ENCODE measurements at regions not wholly inside any gene's neighbourhood (a gene's known extent, or its start where the extent isn't known, plus 50 kb on each side); places are given as distances from the start of the nearest gene placed in this dataset.

DNA sequence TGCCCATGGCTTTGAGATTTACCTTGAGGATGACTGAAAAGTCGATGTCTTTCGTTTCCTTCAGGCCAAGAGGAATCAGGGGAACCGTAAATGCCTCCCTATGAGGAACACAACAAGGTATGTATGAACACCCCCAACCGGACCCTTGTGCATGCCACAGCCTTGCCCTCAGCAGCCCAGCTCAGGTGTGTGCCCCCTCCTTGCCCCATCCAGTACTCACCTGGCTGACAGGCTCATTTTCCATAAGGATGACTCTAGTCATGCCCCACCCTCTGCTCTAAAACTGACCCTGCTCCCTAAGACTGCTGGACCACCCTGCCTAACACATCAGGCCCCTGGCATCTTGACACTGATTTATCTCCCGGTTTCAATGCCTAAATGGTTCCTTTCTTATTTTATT is 270.0 kb downstream of the GOLGA6L6 start:
- TF ChIP-seq, protein P1, sequence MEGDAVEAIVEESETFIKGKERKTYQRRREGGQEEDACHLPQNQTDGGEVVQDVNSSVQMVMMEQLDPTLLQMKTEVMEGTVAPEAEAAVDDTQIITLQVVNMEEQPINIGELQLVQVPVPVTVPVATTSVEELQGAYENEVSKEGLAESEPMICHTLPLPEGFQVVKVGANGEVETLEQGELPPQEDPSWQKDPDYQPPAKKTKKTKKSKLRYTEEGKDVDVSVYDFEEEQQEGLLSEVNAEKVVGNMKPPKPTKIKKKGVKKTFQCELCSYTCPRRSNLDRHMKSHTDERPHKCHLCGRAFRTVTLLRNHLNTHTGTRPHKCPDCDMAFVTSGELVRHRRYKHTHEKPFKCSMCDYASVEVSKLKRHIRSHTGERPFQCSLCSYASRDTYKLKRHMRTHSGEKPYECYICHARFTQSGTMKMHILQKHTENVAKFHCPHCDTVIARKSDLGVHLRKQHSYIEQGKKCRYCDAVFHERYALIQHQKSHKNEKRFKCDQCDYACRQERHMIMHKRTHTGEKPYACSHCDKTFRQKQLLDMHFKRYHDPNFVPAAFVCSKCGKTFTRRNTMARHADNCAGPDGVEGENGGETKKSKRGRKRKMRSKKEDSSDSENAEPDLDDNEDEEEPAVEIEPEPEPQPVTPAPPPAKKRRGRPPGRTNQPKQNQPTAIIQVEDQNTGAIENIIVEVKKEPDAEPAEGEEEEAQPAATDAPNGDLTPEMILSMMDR (IDR thresholded peaks at IDR 0.05) = no peak
- no peak for TF ChIP-seq POLR2AphosphoS5 (IDR thresholded peaks at IDR 0.05; ENCODE audit: low read depth, low read length)
- TF ChIP-seq, protein P2, sequence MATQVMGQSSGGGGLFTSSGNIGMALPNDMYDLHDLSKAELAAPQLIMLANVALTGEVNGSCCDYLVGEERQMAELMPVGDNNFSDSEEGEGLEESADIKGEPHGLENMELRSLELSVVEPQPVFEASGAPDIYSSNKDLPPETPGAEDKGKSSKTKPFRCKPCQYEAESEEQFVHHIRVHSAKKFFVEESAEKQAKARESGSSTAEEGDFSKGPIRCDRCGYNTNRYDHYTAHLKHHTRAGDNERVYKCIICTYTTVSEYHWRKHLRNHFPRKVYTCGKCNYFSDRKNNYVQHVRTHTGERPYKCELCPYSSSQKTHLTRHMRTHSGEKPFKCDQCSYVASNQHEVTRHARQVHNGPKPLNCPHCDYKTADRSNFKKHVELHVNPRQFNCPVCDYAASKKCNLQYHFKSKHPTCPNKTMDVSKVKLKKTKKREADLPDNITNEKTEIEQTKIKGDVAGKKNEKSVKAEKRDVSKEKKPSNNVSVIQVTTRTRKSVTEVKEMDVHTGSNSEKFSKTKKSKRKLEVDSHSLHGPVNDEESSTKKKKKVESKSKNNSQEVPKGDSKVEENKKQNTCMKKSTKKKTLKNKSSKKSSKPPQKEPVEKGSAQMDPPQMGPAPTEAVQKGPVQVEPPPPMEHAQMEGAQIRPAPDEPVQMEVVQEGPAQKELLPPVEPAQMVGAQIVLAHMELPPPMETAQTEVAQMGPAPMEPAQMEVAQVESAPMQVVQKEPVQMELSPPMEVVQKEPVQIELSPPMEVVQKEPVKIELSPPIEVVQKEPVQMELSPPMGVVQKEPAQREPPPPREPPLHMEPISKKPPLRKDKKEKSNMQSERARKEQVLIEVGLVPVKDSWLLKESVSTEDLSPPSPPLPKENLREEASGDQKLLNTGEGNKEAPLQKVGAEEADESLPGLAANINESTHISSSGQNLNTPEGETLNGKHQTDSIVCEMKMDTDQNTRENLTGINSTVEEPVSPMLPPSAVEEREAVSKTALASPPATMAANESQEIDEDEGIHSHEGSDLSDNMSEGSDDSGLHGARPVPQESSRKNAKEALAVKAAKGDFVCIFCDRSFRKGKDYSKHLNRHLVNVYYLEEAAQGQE (IDR thresholded peaks at IDR 0.05; ENCODE audit: insufficient read depth in 1 of 2, low read depth in 2 of 2, low read length in 1 of 2) = no peak
- TF ChIP-seq TCF7L2 (IDR thresholded peaks at IDR 0.05; ENCODE audit: low read depth, low read length) = no peak
- no peak for TF ChIP-seq SIN3A (IDR thresholded peaks at IDR 0.05; ENCODE audit: borderline replicate concordance, insufficient read depth, low read depth, low read length)

Data from Panc1 (cell line).